Right lobe of liver (tissue), 6 donors: ENCODE measurements at regions not wholly inside any gene's neighbourhood (a gene's known extent, or its start where the extent isn't known, plus 50 kb on each side); places are given as distances from the start of the nearest gene placed in this dataset.
"Not testable (repeated sequence)": the region's sequence is repeated elsewhere in the genome, so short reads cannot be mapped to it uniquely, and the experiment has no call there.

Source experiments
- ATAC-seq, 4 donors: fragments of 200-7000 bp; cut with Tn5 transposase; one replicate each; pipeline ENCODE4 v1.9.1; 2020; ENCODE audit warnings: mild to moderate bottlenecking in 4 of 4, moderate library complexity in 4 of 4
- DNase-seq, 3 donors: peaks; one replicate each; pipeline ENCODE4 v3.0.0-alpha.2; 2020
- H3K27ac ChIP-seq, 3 donors: fragments of 200-600 bp; one replicate each; pipeline ENCODE4 v1.8.0; 2022
- H3K27me3 ChIP-seq, 2 donors: fragments of 200-600 bp; one replicate each; pipeline ENCODE4 v1.8.0; 2022
- H3K36me3 ChIP-seq, 4 donors: fragments of 200-600 bp; sonication (generic) in 1 of 4; one replicate each; pipeline versions ENCODE4 v1.5.1 to v1.8.0; 2017 to 2022; ENCODE audit warnings: control low read depth in 1 of 4
- H3K4me1 ChIP-seq, 4 donors: fragments of 200-600 bp; sonication (generic) in 1 of 4; one replicate each; pipeline versions ENCODE4 v1.5.1 to v1.8.0; 2017 to 2022; ENCODE audit warnings: control low read depth in 1 of 4
- H3K4me3 ChIP-seq, 3 donors: fragments of 200-600 bp; one replicate each; pipeline ENCODE4 v1.8.0; 2022
- H3K9me3 ChIP-seq, 4 donors: fragments of 200-600 bp; sonication (generic) in 1 of 4; one replicate each; pipeline versions ENCODE4 v1.5.1 to v1.8.0; 2017 to 2022; ENCODE audit warnings: control low read depth in 1 of 4
- POLR2A ChIP-seq: fragments of 450-650 bp; IDR thresholded peaks from one replicate; pipeline ENCODE4 v1.6.1; 2017; ENCODE audit warnings: antibody characterized with exemption, mild to moderate bottlenecking
- WGBS: methylation state at CpG from one replicate; pipeline ENCODE4 v1.1.6; 2018; ENCODE audit warnings: low coverage, low lambda C conversion rate; ENCODE audit not compliant: insufficient coverage; ENCODE audit errors: missing lambda C conversion rate; 5-methylcytosine and 5-hydroxymethylcytosine counted together
- intact Hi-C, 2 donors: fragments of 100-400 bp; cut with DNase I; formaldehyde crosslinking; loops; one replicate each; pipeline versions ENCODE4 v1.11.2 to v1.14.1; 2022
- TF ChIP-seq, protein P1 (sequence below), 4 donors: fragments of 200-600 bp in 3 of 4; fragments of 450-650 bp in 1 of 4; IDR thresholded peaks; one replicate each; pipeline versions ENCODE4 v1.5.1 to v1.8.0; 2016 to 2022; ENCODE audit warnings: antibody characterized with exemption in 4 of 4, mild to moderate bottlenecking in 2 of 4
- donor health status: DM: no; HTN: yes; CAD: no.
- donor health status: DM: no; HTN: no; CAD: no.
- donor health status: DM: no; HTN: no; CAD: no.
- donor health status: DM: no; HTN: yes; CAD: no.
- donor health status: DM: no; HTN: yes; CAD: no.

- no peaks in the 10 kb centered on the region for H3K36me3 ChIP-seq
- H3K4me3 ChIP-seq: no peak overlapping the region
- DNase-seq (no peak), ATAC-seq (no peak)
- 67% methylated on average over 3 of the region's 3 CpGs for WGBS
- H3K4me1 ChIP-seq: no peaks in the 10 kb centered on the region
- H3K27me3 ChIP-seq: no peaks in the 10 kb centered on the region
- H3K9me3 ChIP-seq: no peaks in the 10 kb centered on the region
- intact Hi-C loops: no loop called here
- no peak overlapping the region for H3K27ac ChIP-seq
- TF ChIP-seq, protein P1, sequence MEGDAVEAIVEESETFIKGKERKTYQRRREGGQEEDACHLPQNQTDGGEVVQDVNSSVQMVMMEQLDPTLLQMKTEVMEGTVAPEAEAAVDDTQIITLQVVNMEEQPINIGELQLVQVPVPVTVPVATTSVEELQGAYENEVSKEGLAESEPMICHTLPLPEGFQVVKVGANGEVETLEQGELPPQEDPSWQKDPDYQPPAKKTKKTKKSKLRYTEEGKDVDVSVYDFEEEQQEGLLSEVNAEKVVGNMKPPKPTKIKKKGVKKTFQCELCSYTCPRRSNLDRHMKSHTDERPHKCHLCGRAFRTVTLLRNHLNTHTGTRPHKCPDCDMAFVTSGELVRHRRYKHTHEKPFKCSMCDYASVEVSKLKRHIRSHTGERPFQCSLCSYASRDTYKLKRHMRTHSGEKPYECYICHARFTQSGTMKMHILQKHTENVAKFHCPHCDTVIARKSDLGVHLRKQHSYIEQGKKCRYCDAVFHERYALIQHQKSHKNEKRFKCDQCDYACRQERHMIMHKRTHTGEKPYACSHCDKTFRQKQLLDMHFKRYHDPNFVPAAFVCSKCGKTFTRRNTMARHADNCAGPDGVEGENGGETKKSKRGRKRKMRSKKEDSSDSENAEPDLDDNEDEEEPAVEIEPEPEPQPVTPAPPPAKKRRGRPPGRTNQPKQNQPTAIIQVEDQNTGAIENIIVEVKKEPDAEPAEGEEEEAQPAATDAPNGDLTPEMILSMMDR (IDR thresholded peaks at IDR 0.05): no peak
- no peak for TF ChIP-seq POLR2A
Measured at GRCh38 chr6:19394051-19394450, 443.1 kb upstream of the ID4 start.

- WGBS: 48% methylated on average over 4 of the region's 4 CpGs
- Histone ChIP-seq H3K27me3 (no peaks in the 10 kb centered on the region), H3K4me1 (no peaks in the 10 kb centered on the region), H3K36me3 (no peaks in the 10 kb centered on the region), H3K9me3 (no peaks in the 10 kb centered on the region), H3K27ac (no peak overlapping the region), H3K4me3 (no peak overlapping the region)
- DNase-seq: no peak
- no peak for TF ChIP-seq POLR2A
- TF ChIP-seq, protein P1 (IDR thresholded peaks at IDR 0.05): no peak
- no peak for ATAC-seq
- intact Hi-C loops: no loop called here
Measured at GRCh38 chr6:19394687-19395086, 442.5 kb upstream of the ID4 start.

GRCh38 chr6:19395316-19395715, 441.9 kb upstream of the ID4 start:
- Histone ChIP-seq H3K27me3 (no peaks in the 10 kb centered on the region), H3K27ac (no peak overlapping the region), H3K4me1 (no peaks in the 10 kb centered on the region), H3K9me3 (no peaks in the 10 kb centered on the region), H3K36me3 (no peaks in the 10 kb centered on the region), H3K4me3 (no peak overlapping the region)
- DNase-seq: no peak
- intact Hi-C loops: no loop called here
- no peak for TF ChIP-seq POLR2A
- TF ChIP-seq, protein P1 (IDR thresholded peaks at IDR 0.05): no peak
- ATAC-seq: no peak

DNA sequence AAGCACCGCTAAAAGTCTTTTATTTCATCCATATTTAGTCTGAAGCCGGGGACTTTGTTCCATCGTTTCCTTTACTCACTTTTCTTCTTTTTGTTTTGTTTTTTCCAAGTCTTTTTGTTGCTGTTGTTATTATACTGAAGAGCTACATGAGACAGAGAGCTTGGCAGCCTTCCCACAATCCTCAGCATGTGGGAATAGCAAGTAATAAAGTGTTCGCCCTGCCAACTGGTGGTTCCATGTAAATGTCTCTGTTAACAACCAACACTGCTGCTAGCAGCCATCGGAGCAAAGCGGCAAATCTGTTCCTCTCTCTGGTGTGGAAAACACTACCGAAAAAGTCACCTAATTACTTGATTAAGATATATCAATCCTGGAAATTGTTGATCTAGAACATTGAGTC, 437.8 kb upstream of the ID4 start:
- ATAC-seq: no peak
- Histone ChIP-seq H3K27ac (no peak overlapping the region), H3K27me3 (no peaks in the 10 kb centered on the region), H3K4me3 (no peak overlapping the region), H3K9me3 (no peaks in the 10 kb centered on the region), H3K36me3 (no peaks in the 10 kb centered on the region), H3K4me1 (no peaks in the 10 kb centered on the region)
- DNase-seq: no peak
- intact Hi-C loops: no loop called here
- WGBS: 67% methylated on average over 7 of the region's 7 CpGs
- TF ChIP-seq, protein P1 (IDR thresholded peaks at IDR 0.05): no peak
- no peak for TF ChIP-seq POLR2A

DNA sequence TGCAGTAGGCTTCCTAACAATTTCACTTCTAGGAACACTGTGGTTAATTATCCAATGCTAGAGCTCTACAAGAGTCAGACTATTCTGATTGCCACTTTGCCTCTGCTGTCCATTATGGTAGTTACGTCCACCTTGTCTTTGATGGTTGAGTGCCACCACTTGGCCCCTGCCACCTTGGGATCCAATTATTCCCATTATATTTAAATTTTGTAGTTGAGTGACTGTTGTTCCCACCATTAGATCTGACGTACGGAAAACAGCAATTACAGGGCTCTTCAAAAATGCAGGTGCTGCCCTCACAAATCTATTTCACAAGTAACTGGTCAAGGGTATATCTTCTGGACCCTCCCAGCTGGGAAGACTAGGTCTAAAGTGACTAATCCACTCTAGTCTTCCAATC, 432.3 kb upstream of the ID4 start:
- 46% methylated on average over 3 of the region's 3 CpGs for WGBS
- H3K36me3 ChIP-seq, DNase-seq, H3K27ac ChIP-seq, H3K4me1 ChIP-seq, ATAC-seq, H3K27me3 ChIP-seq, H3K4me3 ChIP-seq, intact Hi-C loops, H3K9me3 ChIP-seq: not testable (repeated sequence)
